WTC11 (cell line): ENCODE measurements at regions not wholly inside any gene's neighbourhood (a gene's known extent, or its start where the extent isn't known, plus 50 kb on each side); places are given as distances from the start of the nearest gene placed in this dataset.

ENCODE experiments used
- AFF4 ChIP-seq: sonication (generic); formaldehyde crosslinking; IDR thresholded peaks from 2 replicates; pipeline ENCODE4 v1.8.1; 2023; ENCODE audit warnings: mild to moderate bottlenecking, missing genetic modification reagents, borderline replicate concordance
- CTCF ChIP-seq: fragments of 200-600 bp; IDR thresholded peaks from 2 replicates; pipeline ENCODE4 v1.8.0; 2022; ENCODE audit warnings: antibody characterized with exemption
- E2F1 ChIP-seq: sonication (generic); formaldehyde crosslinking; IDR thresholded peaks from 2 replicates; pipeline ENCODE4 v1.8.0; 2022; ENCODE audit warnings: mild to moderate bottlenecking, missing genetic modification reagents
- E2F5 ChIP-seq: sonication (generic); formaldehyde crosslinking; IDR thresholded peaks from 2 replicates; pipeline ENCODE4 v1.8.1; 2022; ENCODE audit warnings: mild to moderate bottlenecking, moderate library complexity, missing genetic modification reagents
- FOXP1 ChIP-seq: sonication (generic); formaldehyde crosslinking; IDR thresholded peaks from 2 replicates; pipeline ENCODE4 v1.8.0; 2022; ENCODE audit warnings: missing genetic modification reagents, mild to moderate bottlenecking, moderate library complexity, borderline replicate concordance
- KAT7 ChIP-seq: sonication (generic); formaldehyde crosslinking; IDR thresholded peaks from 2 replicates; pipeline ENCODE4 v1.8.1; 2023; ENCODE audit warnings: missing genetic modification reagents, mild to moderate bottlenecking, borderline replicate concordance

GRCh38 chr9:29866556-29866955, 2293.3 kb upstream of the C9orf72 start:
- TF ChIP-seq E2F5 (CRISPR knock-in tag) (no peak), KAT7 (CRISPR knock-in tag) (no peak), CTCF (no peak), AFF4 (CRISPR knock-in tag) (no peak), FOXP1 (CRISPR knock-in tag) (no peak), E2F1 (CRISPR knock-in tag) (no peak)
